Cardiac muscle cell (in vitro differentiated cells and primary cell): ENCODE measurements at regions not wholly inside any gene's neighbourhood (a gene's known extent, or its start where the extent isn't known, plus 50 kb on each side); places are given as distances from the start of the nearest gene placed in this dataset.

Source experiments
- DNase-seq, 2 donors: peaks; one replicate each; pipeline versions ENCODE4 v3.0.0 to v3.0.0-alpha.2; 2010 to 2017; ENCODE audit warnings: low read depth in 1 of 2, low spot score in 1 of 2
- H3K27ac ChIP-seq: fragments of 200-600 bp; sonication (generic); 2 replicates; pipeline ENCODE4 v1.5.1; 2016
- H3K27me3 ChIP-seq: fragments of 200-600 bp; sonication (generic); 2 replicates; pipeline ENCODE4 v1.6.0; 2016; ENCODE audit warnings: control low read depth
- H3K36me3 ChIP-seq: fragments of 200-600 bp; sonication (generic); 2 replicates; pipeline ENCODE4 v1.5.1; 2016; ENCODE audit warnings: control low read depth
- H3K4me1 ChIP-seq: fragments of 200-600 bp; sonication (generic); 2 replicates; pipeline ENCODE4 v1.8.1; 2017; ENCODE audit warnings: low read depth, mild to moderate bottlenecking, mixed run types
- H3K4me3 ChIP-seq: fragments of 200-600 bp; sonication (generic); 2 replicates; pipeline ENCODE4 v1.5.1; 2016; ENCODE audit warnings: mild to moderate bottlenecking
- H3K9me3 ChIP-seq: fragments of 200-600 bp; sonication (generic); 2 replicates; pipeline ENCODE4 v1.5.1; 2017; ENCODE audit warnings: low read depth, mild to moderate bottlenecking, control low read depth
- TF ChIP-seq, protein P1 (sequence below): IDR thresholded peaks from 2 replicates; pipeline ENCODE4 v1.5.1; 2012; ENCODE audit warnings: low read depth, mild to moderate bottlenecking, low read length

DNA sequence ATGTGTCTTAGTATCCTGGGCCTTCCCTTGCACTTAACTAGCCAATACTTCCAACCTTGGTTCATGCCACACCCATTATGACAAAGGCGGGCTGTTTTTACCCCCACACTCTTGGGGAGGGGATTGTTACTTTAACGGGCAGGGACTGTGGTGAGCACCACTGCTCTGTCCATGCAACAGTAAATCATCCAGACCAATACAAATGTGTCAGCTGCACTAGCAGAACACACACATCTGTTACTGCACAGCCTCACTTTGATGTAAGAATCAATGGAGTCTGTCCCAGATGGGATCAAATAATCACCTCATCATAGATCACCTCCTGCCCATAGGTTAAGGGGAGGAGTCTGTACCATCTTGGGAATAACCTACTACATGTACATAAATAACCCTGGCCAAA is 58.1 kb downstream of the NPAP1 start:
- Histone ChIP-seq H3K9me3 (no peaks in the 10 kb centered on the region), H3K27me3 (no peaks in the 10 kb centered on the region), H3K27ac (no peak overlapping the region), H3K36me3 (no peaks in the 10 kb centered on the region), H3K4me3 (no peak overlapping the region), H3K4me1 (no peaks in the 10 kb centered on the region)
- TF ChIP-seq, protein P1, sequence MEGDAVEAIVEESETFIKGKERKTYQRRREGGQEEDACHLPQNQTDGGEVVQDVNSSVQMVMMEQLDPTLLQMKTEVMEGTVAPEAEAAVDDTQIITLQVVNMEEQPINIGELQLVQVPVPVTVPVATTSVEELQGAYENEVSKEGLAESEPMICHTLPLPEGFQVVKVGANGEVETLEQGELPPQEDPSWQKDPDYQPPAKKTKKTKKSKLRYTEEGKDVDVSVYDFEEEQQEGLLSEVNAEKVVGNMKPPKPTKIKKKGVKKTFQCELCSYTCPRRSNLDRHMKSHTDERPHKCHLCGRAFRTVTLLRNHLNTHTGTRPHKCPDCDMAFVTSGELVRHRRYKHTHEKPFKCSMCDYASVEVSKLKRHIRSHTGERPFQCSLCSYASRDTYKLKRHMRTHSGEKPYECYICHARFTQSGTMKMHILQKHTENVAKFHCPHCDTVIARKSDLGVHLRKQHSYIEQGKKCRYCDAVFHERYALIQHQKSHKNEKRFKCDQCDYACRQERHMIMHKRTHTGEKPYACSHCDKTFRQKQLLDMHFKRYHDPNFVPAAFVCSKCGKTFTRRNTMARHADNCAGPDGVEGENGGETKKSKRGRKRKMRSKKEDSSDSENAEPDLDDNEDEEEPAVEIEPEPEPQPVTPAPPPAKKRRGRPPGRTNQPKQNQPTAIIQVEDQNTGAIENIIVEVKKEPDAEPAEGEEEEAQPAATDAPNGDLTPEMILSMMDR: no peak
- no peak for DNase-seq

DNA sequence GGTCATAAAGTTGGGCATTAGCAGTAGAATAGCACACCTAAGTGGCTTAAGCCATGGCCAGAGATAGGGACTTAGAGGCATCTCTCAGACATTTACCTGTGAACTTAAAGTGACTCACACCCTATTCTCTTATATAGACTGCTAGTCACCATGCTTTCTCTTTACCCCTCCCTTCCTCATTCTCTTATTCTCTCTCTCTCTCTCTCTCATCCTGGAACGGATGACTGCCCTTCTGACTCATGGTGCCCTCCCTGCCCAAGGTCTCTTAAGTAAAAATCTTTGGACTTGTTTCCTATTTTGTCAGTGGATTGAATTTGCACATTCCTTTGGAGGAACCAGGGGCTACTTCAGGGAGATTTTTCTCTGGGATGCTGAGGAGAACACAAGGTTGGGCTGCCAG is 58.8 kb downstream of the NPAP1 start:
- no peaks in the 10 kb centered on the region for H3K27me3 ChIP-seq
- no peak for DNase-seq
- TF ChIP-seq, protein P1: no peak
- H3K4me3 ChIP-seq: no peak overlapping the region
- H3K36me3 ChIP-seq: no peaks in the 10 kb centered on the region
- H3K4me1 ChIP-seq: no peaks in the 10 kb centered on the region
- no peak overlapping the region for H3K27ac ChIP-seq
- H3K9me3 ChIP-seq: no peaks in the 10 kb centered on the region

DNA sequence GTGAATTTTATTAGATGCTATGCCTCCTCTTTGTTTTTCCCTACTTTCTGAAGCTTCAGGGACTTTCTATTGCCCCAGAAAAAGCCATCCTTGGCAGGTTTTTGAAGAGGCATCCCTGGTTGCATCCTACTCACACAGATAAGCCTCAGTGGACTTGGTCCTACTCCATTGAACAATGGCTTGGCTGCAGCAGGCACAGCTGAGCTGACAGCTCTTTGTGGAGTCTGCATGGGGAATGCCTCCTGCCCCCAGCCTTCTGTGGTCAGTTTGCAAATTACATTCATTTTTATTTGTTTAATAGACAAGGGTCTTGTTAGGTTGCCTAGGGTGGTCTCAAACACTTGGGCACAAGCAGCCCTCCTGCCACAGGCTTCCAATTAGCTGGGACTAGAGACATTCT is 69.7 kb downstream of the NPAP1 start:
- Histone ChIP-seq H3K27ac (no peak overlapping the region), H3K4me3 (no peak overlapping the region), H3K9me3 (no peaks in the 10 kb centered on the region), H3K36me3 (no peaks in the 10 kb centered on the region), H3K27me3 (no peaks in the 10 kb centered on the region), H3K4me1 (no peaks in the 10 kb centered on the region)
- DNase-seq: no peak
- TF ChIP-seq, protein P1: no peak

DNA sequence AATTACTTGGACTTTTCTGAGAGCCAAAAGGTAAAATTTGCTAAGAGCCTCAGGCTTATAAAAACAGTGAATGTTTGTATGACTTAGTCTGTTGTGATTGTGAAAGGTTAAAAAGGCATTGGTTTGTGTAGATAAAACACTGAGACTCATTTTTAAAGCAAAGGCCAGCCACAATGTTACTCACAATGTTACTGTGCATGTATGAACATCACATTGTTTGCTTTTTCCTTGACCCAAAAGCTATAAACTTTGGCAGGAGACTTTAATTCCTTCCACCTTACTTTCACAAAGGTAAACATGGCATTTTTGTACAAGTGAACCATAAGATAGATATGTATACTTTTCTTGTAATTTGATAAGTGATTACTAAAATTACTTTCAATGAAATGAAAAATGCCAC is 70.5 kb downstream of the NPAP1 start:
- no peaks in the 10 kb centered on the region for H3K9me3 ChIP-seq
- no peaks in the 10 kb centered on the region for H3K4me1 ChIP-seq

DNA sequence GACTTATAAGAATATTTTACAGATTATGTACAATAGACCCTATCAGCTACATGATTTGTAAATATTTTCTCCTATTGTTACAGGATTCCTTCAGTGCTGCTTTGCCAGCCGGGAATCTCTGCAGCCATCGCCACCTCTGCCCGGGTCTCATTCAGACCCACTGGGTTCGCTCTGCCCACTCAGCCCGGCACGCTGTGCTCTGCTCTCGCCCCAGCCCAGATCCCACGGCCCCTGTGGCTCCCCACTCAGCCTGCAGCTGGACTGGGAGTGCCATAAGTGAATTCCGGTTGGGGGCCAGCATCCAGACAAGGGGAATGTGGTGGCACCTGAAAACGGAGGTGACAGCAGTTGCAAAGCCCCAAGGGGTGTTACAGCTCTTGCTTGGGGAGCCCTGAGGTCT is 71.8 kb downstream of the NPAP1 start:
- no peaks in the 10 kb centered on the region for H3K27me3 ChIP-seq
- no peaks in the 10 kb centered on the region for H3K4me1 ChIP-seq
- DNase-seq: no peak
- H3K27ac ChIP-seq: no peak overlapping the region
- H3K36me3 ChIP-seq: no peaks in the 10 kb centered on the region
- no peaks in the 10 kb centered on the region for H3K9me3 ChIP-seq
- TF ChIP-seq, protein P1: no peak
- no peak overlapping the region for H3K4me3 ChIP-seq

More for the DNA sequence above, 70.5 kb downstream of the NPAP1 start:
- Histone ChIP-seq H3K27ac (no peak overlapping the region), H3K27me3 (no peaks in the 10 kb centered on the region), H3K36me3 (no peaks in the 10 kb centered on the region), H3K4me3 (no peak overlapping the region)
- TF ChIP-seq, protein P1: no peak
- DNase-seq: no peak
